ENCODE measurements at regions not wholly inside any gene's neighbourhood (a gene's known extent, or its start where the extent isn't known, plus 50 kb on each side); places are given as distances from the start of the nearest gene placed in this dataset.

DNA sequence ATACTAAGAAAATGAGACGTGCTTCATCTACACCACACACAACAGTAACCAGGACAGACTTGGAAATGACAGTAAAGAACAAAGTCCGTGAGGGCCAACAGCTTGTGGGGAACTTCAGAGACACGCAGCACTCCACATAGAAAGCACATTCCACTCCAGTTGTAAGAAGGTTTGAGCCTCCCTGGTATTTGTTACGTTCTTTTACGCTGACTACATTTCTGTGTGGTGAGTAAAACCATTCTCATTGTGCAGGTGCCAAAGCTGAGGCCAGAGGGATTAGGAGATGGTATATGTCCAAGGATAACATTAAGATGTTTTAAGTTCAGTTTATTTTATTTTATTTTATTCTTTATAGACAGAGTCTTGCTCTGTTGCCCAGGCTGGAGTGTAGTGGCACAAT, 1189.9 kb downstream of the UQCRFS1 start:
- TF ChIP-seq, protein P1, sequence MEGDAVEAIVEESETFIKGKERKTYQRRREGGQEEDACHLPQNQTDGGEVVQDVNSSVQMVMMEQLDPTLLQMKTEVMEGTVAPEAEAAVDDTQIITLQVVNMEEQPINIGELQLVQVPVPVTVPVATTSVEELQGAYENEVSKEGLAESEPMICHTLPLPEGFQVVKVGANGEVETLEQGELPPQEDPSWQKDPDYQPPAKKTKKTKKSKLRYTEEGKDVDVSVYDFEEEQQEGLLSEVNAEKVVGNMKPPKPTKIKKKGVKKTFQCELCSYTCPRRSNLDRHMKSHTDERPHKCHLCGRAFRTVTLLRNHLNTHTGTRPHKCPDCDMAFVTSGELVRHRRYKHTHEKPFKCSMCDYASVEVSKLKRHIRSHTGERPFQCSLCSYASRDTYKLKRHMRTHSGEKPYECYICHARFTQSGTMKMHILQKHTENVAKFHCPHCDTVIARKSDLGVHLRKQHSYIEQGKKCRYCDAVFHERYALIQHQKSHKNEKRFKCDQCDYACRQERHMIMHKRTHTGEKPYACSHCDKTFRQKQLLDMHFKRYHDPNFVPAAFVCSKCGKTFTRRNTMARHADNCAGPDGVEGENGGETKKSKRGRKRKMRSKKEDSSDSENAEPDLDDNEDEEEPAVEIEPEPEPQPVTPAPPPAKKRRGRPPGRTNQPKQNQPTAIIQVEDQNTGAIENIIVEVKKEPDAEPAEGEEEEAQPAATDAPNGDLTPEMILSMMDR (IDR thresholded peaks at IDR 0.05; ENCODE audit: insufficient read depth, low read length): no peak
- TF ChIP-seq POLR2AphosphoS5 (IDR thresholded peaks at IDR 0.05; ENCODE audit: low read depth): no peak
- TF ChIP-seq, protein P2, sequence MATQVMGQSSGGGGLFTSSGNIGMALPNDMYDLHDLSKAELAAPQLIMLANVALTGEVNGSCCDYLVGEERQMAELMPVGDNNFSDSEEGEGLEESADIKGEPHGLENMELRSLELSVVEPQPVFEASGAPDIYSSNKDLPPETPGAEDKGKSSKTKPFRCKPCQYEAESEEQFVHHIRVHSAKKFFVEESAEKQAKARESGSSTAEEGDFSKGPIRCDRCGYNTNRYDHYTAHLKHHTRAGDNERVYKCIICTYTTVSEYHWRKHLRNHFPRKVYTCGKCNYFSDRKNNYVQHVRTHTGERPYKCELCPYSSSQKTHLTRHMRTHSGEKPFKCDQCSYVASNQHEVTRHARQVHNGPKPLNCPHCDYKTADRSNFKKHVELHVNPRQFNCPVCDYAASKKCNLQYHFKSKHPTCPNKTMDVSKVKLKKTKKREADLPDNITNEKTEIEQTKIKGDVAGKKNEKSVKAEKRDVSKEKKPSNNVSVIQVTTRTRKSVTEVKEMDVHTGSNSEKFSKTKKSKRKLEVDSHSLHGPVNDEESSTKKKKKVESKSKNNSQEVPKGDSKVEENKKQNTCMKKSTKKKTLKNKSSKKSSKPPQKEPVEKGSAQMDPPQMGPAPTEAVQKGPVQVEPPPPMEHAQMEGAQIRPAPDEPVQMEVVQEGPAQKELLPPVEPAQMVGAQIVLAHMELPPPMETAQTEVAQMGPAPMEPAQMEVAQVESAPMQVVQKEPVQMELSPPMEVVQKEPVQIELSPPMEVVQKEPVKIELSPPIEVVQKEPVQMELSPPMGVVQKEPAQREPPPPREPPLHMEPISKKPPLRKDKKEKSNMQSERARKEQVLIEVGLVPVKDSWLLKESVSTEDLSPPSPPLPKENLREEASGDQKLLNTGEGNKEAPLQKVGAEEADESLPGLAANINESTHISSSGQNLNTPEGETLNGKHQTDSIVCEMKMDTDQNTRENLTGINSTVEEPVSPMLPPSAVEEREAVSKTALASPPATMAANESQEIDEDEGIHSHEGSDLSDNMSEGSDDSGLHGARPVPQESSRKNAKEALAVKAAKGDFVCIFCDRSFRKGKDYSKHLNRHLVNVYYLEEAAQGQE (IDR thresholded peaks at IDR 0.05; ENCODE audit: insufficient replicate concordance, low read depth): no peak
